ENCODE measurements at regions not wholly inside any gene's neighbourhood (a gene's known extent, or its start where the extent isn't known, plus 50 kb on each side); places are given as distances from the start of the nearest gene placed in this dataset.

DNA sequence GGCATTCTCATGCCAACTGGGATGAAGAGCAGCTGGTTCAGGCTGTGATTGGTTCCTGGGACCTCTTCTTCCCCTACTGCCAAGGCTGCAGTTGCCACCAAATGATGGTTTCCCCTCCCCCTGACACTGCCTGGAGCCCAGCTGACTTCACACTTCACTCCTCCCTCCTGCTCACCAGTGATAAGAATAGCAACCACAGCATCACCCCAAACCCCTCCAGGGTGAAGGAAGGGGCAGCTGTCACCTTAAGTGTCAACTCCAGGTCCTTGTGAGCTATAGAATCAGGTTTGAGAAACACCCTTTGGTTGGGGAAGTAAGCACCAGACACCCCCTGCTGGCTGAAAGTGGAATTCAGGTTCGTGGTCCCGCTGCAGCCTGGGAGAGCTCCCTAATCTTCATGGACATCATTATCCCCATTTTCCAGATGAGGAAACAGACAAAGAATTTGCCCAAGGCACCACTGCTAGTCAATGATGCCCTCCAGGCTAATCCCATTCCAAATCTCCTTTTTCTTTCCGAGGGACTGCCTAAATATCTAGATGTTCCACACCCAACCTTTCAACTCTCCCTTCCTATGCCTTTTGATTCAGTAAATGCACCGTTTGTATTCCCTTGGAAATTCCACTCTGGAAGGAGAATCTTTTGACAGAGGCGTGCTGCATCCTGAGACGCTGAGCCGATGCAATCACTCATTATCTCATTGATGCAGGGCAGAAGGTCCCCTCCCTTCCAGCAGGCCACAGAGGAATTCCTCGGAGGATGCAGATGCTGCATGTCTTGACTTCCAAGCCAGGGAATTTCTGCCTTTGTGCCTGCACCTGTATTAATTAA, 50.6 kb upstream of the UQCRFS1 start:
- peak; percentile 56 to 66 (median 65) for DNase-seq

DNA sequence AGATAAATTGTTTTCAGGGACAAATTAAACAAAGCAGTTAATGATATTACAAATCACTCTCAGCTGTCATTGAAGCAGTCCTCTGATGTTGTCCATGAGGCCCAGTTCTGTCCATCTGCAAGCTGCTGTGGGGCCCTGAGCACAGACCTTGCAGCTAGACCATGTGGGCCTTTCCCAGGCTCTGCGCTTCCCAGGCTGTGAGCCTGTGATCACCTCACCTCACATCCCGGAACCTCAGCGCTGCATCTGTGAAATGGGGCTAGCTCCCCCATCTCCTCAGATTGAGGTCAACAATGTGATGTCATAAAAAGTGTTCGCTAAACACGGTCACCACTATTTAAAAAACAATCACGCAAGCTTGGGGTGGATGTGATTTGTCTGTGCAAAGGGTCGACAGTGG, 51.9 kb upstream of the UQCRFS1 start:
- no peak for DNase-seq

DNA sequence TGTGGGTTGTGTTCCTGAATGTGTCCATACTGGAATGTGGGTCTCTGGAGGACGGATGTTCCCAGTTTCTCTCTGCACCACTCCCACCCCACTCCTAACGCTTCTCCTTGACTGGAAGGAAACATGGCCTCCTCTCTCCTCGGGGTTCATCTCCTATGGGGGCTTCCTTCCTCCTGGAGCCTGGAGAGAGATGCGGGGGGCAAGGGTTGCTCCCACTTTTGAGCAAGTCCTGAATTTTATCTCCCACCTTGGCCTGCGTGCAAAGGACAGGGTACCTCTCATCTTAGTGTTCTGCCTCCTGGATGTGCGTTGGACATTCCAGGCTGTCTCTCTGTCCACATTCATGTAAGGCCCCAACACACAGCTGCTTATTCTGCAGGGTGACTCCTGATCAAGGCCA, 52.5 kb upstream of the UQCRFS1 start:
- no peak for DNase-seq

DNA sequence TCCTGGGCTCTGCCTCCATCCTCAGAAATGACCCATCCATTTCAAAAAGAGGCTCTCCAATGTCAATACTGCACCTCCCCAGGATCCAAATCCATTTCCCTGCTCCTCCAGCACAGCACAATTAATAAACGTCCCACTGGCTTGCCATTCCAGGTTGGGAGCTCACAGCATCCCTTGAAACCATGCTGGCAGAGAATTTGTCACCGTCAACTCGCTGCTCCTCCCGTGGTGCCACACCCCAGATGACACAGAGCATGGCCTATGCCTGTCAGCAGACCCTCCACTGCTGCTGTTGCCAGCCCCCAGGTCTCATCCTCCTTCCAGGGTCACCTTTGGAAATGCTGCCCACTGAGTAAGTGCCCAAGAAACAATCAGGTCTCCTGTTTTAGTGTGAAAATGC, 53.0 kb upstream of the UQCRFS1 start:
- no peak for DNase-seq

DNA sequence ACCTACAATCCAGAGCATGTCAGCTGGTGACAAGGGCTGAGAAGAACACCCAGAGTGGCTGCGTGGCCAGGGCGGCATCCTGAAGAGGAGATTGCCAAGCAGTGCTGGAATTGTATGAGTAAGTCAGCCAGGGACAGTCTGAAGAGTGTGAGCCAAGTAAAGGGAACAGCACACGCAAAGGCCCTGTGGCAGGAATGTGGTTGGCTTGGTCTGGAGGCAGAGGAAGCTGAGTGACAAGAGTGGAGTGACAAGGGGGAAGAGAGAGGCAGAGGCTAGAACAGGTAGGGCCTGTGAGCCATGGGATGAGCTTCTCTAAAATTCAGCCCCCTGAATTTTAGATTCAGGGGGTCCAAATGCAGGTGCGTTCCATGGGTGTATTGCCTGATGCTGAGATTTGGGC, 53.7 kb upstream of the UQCRFS1 start:
- DNase-seq = no peak

DNA sequence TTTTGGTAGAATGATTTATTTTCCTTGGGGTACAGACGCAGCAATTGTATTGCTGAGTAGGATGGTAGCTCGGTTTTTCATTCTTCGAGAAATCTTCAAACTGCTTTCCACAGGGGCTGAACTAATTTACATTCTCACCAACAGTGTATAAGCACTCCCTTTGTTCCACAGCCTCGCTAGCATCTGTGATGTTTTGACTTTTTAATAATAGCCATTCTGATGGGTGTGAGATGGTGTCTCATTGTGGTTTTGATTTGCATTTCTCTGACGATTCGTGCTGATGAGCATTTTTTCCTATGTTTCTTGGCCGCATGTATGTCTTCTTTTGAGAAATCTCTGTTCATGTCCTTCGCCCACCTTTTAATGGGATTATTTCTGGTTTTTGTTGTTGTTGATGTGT, 54.8 kb upstream of the UQCRFS1 start:
- no peak for DNase-seq

DNA sequence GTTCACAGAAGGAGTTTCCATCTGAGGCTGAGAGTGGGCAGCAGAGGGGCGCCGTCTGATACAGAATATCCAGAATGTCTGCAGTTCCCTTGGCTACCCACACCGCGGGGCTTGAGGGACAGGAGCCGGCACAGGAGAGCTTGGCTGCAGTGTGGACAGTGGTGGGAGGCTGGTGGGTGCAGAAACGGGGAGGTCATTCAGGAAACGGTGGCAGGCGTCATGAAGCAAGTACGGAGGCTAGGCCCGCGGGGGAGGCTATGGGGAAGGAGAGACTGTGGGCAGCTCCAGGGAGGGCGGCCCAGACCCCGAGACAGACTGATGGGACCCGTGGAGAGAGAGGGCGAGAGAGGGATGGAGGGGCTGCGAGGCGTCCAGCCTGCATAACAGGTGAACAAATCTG, 55.2 kb upstream of the UQCRFS1 start:
- DNase-seq = no peak

DNA sequence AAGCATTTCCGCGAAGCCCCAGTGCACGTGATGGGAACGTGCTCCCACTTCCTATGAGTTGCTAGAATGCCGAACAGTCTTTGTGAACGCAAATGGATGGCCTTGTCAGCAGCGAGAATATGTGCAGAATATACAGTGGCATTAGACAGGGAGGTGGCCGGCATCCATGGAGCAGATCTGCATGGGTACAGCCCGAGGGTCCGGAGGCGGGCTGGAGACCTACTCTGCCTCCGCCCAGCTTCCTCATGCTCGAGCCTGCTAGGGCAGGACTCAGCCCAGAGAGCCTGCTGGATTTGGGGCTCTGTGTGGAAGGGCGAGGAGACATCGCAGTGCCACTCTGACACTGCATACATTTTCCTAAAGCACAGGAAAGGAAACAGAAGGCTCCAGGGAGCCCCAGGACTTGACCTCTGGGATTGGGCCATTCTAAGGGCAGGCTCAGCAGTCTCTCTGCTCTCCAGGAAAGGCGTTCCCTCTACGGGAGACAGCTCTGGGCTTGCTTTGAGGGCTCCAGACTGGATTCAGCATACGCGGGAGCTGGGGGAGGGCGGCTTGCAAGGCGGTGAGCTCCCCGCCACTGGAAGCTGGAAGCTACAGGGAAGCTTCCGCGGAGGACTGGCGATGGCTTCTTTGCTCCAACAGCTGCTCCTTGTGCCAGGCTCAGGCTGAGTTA, 55.9 kb upstream of the UQCRFS1 start:
- no peak for DNase-seq

DNA sequence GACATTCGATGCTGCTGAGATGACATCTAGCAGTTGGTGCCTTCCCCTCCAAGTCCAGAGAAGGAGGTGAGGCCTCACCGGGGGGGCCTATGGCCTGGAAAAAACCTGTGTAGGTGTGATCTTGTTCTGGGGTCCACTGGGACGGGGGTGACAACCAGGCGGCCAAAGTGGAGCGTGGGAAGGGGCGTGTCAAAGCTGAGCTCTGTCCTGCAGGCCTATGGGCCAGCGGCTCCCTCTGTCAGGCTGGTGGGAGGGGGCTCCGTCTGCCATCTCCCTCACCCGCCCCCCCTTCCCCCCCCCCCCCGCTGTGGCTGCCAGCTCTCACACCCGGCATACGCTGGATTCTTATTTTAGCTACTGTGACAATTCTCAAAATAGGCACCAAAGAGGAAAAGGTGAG, 56.7 kb upstream of the UQCRFS1 start:
- DNase-seq = no peak

DNA sequence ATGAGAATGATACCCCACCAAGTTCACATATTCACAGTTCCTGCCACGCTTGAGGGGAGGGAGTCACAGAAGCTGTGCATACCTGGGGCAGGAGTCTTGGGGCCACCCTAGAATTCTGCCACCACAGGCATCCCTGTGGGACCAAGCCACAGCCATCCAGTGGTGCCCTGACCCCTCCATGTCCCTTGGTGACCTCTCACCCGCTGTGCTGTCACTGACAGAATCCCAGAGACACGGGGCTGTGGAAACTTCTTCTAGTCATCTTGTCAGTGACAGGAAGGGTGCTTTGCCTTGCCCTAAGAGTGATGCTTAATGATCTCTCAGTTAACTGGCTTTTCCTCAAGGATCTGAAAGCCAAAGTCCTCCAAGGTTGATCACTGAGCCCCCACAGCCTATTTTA, 58.4 kb upstream of the UQCRFS1 start:
- no peak for DNase-seq

DNA sequence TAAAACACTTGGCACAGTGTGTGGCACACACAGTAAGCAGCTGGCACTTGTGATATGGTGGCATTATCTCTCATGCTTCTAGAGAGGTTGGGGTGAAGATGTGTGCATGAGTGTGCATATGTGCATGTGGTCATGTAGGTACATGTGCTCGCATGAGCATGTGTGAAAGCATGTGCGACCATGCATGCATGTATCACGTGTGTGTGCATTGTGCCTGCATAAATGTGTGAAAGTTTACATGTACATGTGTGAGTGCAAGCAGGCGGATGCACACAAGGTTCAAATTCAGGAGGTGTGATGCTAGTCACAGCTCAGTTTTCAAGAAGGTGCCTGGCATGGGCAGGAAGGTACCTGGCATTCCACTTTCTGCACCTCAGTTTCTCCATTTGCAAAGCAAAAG, 59.0 kb upstream of the UQCRFS1 start:
- DNase-seq = no peak

DNA sequence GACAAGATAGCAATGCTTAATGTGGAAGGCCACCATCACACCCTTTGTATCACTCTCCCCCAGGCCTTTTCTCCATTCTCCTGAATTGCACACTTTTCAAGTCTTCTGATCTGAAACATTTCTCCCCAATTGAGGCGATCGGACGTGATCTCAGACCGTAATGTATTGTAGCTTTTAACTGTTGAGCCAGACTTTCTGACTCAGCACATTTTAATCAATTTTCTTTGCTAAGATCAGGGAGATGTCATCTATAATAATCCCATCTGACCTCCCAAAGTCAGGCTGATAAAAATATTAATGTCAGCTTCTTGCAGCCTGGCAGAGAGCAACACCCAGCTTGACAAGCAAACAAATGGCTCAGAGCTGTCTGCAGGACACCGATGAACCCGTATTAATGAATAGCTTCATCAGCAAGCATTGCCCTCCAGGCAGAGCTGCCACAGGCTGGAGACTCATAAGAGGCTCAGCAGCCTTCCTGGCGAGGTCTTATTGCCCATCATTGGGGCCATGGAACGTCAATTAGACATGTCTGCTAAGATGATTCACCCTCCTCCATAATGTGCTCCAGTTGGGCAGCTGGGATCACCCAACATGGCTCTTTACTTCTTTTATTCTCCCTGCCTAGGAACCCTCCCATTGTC, 60.2 kb upstream of the UQCRFS1 start:
- no peak for DNase-seq

DNA sequence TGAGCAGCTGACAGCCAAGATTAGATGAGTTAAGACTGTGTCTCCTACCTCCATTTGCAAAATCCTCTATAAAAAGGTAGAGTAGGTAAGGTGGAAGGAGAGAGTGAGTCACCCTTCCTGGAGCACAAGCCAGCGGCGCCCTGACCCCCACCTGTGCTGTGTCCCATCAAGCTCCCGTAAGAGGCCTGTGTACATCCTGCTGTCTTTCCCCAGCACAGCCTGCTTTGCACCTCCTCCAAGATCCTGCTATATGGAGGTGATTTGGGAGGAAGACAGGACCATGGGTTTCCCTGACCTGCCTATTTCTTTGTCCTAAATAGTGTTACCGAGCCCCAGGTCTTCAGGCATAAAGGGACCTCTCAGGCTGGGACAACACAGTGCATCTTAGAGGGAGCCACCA, 62.3 kb upstream of the UQCRFS1 start:
- DNase-seq = no peak

DNA sequence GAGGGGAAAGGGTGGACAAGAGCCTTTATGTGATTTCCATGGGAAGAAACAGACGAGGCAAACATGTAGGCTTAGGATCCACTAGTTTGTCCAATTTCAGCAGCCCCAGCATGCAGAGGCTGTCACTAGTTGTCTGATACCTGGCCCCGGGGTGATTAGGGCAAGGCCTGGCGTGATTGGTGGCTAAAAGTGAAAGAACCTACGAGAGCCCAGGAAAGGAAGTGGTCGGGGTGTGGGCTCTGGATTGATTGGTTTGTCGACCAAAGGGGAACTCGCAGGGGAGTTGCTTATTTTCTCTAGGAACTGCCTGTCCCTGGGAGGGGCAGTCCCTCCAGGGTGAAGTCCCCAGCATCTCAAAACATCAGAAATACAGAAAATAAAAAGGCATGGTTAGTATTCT, 64.2 kb upstream of the UQCRFS1 start:
- DNase-seq = no peak

DNA sequence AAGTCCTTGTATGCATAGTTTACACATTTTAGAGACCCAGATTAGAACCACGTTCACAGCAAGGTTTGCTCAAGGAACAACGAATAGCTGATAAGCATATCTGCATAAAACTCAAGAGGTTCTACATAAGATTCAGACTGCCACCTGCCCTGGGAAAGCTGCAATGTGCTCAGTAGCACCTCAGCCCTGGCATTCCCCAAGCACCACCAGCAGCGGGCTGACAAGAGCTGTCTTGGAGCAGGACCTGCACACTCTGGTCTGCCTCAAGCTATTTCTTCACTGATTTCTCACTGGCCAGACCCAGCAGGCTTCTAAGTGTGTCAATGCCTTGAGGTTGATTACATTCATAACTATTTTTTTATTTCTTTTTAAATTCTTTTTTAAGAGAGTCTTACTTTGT, 65.8 kb upstream of the UQCRFS1 start:
- no peak for DNase-seq

DNA sequence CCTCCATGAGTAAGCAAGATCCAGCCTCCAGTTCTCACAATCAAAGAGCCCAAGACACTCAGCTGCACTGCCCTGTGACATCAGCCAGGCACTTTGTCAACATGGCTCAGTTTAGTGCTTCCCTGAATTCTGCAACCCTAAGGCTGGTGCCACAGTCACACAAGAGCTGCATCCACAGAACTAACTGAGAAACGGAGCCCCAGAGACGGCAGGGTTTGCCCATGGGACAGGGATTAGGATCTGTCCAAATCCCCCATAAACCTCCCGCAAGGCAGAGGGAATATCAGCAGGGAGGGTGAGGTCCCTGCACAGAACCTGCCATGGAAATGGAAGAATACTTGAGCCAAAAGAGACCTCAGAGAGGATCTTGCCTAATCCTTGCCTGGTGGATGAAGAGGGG, 70.4 kb upstream of the UQCRFS1 start:
- DNase-seq = no peak

DNA sequence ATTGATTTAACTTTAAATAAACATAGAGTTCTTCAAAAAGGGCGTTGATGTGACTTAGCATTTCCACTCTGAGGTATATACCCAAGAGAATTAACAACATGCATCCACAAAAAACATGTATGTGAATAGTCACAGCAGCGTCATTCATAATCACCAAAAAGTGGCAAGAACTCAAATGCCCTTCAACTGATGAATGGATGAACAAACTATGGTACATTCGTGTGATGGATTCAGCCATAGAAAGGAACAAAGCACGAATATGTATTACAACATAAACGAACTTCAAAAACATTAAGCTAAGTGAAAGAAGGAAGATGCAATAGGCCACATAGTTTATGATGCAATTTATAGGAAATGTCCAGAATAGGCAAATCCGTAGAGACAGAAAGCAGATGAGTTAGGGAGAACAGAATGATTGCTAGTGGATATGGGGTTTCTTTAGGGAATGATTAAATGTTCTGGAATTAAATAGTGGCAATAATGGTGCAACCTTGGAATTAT, 72.3 kb upstream of the UQCRFS1 start:
- no peak for DNase-seq

DNA sequence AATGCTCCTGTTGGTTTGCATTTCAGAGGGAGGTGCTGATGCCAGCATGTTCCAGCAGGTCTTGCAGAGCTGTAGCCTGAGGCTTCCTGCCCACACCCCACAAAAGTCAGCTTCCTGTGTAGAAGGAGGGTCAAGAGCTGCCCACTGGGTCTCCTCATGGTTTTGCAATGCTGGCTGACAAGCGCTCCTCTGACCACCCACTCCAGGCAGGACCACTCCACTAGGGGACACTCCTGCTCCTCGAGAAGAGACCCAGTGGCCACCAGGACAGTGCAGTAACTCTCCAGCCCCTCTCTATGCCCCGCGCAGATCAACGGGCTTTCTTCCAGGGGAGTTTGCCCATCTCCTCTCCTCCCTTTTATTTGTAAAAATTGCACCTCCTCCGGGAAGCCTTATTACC, 72.9 kb upstream of the UQCRFS1 start:
- peak in 2 of 3 donors; percentile 34 to 63 for DNase-seq

DNA sequence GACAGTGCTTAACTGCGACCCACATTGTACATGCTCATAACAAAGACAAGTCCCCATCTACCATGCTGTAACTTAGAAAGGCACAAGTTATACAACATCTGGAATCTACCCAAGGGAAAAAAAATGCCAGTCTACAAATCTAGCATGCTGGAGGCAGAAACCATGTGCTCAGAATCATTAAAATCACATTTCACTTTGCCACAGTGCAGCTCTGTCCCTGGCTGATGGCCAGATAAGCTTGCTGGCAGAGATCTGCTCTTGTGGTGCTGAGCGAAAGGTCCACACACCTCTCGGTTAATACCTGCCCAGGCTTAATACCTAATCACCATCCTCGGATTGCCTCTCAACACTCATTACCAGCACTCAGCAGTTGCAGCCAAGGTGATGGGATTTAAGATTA, 74.1 kb upstream of the UQCRFS1 start:
- DNase-seq = no peak

DNA sequence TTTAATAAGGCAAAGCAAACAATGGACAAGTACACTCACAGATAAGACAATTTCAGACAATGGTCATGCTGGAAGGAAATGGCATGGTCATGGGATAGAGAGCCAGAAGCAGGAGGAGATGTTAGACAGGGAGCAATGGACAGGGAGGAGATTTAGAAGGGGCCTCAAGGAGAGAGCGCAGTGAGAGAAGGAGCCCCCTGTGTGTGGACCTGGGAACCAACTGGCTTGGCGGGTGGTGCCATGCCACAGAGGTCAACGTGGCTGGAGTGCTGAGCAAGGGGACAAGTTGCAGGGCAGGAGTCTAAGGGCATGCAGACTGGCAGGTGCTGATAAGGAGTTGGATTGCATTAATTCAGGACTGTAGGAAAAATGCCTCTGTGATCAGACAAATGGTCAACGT, 75.3 kb upstream of the UQCRFS1 start:
- no peak for DNase-seq

DNA sequence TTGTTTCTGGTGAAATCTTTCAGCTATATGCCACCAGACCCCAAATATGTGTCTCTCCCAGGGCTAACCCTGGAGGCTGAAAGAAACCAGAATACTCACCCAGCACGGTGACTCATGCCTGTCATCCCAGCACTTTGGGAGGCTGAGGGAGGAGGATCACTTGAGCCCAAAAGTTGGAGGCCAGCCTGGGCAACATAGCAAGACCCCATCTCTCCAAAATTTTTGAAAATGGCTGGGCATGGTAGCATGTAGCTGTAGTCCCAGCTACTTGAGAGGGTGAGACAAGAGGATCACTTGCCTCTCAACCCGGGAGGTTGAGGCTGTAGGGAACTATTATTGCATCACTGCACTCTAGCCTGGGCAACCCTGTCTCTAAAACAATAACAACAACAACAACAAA, 76.1 kb upstream of the UQCRFS1 start:
- no peak for DNase-seq

DNA sequence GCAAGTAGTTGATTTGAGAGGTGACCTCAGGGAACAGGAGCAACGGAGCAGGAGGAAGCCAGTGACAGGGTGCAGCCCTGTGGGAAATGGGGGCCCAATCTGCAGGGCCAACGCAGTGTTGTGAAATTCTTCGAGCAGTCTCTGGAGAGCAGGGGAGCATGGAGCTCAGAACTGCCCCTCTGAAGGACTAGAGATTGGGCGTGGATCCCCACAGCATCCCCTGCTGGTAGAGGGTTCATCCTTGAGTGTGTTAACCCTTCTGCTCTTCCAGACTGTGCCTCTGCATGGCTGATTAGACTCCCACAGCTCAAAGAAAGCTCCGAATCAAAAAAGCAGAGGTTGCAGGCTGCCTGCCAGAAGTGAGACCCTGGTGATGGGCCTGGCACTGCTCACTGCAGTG, 77.9 kb upstream of the UQCRFS1 start:
- DNase-seq = no peak

DNA sequence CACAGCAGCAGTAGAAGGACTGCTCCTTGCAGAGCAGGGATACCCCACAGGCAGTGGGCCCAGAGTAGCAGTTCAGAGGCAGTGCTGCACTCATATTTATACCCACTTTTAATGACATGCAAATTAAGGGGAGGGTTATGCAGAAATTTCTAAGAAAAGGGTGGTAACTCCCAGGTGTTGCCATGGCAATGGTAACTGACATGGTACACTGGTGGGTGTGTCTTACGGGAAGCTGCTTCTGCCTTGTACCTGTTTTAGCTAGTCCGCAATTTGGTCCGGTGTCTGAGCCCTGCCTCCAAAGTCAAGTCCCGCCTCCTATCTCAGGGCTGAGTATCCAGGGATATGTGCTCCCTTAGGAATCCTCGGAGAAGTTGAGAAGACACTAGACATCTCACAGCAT, 79.2 kb upstream of the UQCRFS1 start:
- DNase-seq = no peak

Data from muscle of back (tissue), 3 donors.